Bronchial epithelial cell (primary cell): ENCODE measurements at regions not wholly inside any gene's neighbourhood (a gene's known extent, or its start where the extent isn't known, plus 50 kb on each side); places are given as distances from the start of the nearest gene placed in this dataset.
"Not testable (repeated sequence)": the region's sequence is repeated elsewhere in the genome, so short reads cannot be mapped to it uniquely, and the experiment has no call there.

ENCODE experiments used
- DNase-seq: peaks from one replicate; pipeline ENCODE4 v3.0.0-alpha.2; 2010; ENCODE audit warnings: low read depth
- FAIRE-seq: peaks from 2 replicates; lab custom pipeline; 2011; peaks lifted over from hg19 to GRCh38; lab: Jason Lieb, UNC
- H3K27me3 ChIP-seq: 2 replicates; pipeline ENCODE4 v1.5.1; 2011; ENCODE audit warnings: low read length; ENCODE audit not compliant: control insufficient read depth, insufficient read depth
- H3K36me3 ChIP-seq: 2 replicates; pipeline ENCODE4 v1.5.1; 2011; ENCODE audit warnings: low read length; ENCODE audit not compliant: control insufficient read depth, insufficient read depth
- H3K4me3 ChIP-seq: 2 replicates; pipeline ENCODE4 v1.5.1; 2011; ENCODE audit warnings: mild to moderate bottlenecking, low read depth, low read length, control low read depth
- CTCF ChIP-seq: IDR thresholded peaks from 2 replicates; pipeline ENCODE4 v1.5.1; 2011; ENCODE audit warnings: mild to moderate bottlenecking, moderate library complexity, low read length, control low read depth, inconsistent platforms; ENCODE audit not compliant: insufficient read depth, severe bottlenecking

GRCh38 chr5:25301836-25302235, 657.1 kb upstream of the CDH10 start:
- Histone ChIP-seq H3K36me3 (no peaks in the 10 kb centered on the region), H3K4me3 (no peak overlapping the region), H3K27me3 (no peaks in the 10 kb centered on the region)
- TF ChIP-seq CTCF = no peak
- no peak for DNase-seq
- no peak for FAIRE-seq

- no peaks in the 10 kb centered on the region for H3K36me3 ChIP-seq
- no peak overlapping the region for H3K4me3 ChIP-seq
- TF ChIP-seq CTCF = no peak
- DNase-seq = peak; percentile 15
- H3K27me3 ChIP-seq = no peaks in the 10 kb centered on the region
- FAIRE-seq = no peak
Observed at GRCh38 chr5:25295067-25295466, 650.3 kb upstream of the CDH10 start.

GRCh38 chr5:25289766-25290165, 645.0 kb upstream of the CDH10 start:
- H3K4me3 ChIP-seq, FAIRE-seq, H3K36me3 ChIP-seq, DNase-seq, H3K27me3 ChIP-seq: not testable (repeated sequence)

DNA sequence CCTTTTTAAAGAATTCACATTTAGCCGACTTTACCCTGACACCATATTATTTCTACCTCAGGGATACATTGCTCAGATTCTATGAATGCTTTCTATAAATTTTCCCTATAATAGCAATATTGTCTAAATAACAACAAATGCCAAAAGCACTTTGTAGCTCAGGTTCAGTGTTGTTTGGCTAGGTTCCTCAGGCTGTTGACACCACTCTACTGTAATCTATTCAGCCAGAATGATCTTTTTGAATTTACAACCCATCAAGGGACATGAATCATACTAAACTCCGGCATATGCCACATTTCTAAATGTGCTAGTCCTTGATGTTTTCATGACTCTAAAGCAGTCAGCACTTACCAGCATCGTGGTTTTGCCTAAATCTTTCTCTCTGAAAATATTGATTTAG, 641.5 kb upstream of the CDH10 start:
- no peak for DNase-seq
- H3K4me3 ChIP-seq = no peak overlapping the region
- FAIRE-seq = no peak
- H3K36me3 ChIP-seq = no peaks in the 10 kb centered on the region
- no peaks in the 10 kb centered on the region for H3K27me3 ChIP-seq
- no peak for TF ChIP-seq CTCF

DNA sequence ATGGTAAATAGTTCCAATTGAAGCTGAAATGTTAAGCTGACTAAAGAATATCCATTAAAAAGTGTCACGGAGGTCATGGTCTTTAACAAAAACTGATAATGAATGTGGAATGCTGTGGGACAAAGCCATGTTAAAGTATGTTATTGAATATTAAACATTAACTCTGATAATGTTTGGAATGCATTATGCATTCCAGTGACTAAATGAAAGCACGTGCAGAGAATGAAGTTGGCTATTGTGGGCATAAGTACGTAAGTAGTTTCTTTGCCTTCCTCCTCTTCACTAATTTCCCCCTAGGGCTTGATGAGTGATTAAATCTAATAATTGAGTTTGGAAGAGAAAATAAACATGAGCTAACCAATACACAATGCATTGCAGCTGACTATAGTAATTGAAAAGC, 640.4 kb upstream of the CDH10 start:
- DNase-seq (no peak), FAIRE-seq (no peak)
- no peak overlapping the region for H3K4me3 ChIP-seq
- H3K36me3 ChIP-seq = no peaks in the 10 kb centered on the region
- H3K27me3 ChIP-seq = no peaks in the 10 kb centered on the region
- no peak for TF ChIP-seq CTCF

- not testable (repeated sequence) for FAIRE-seq, H3K4me3 ChIP-seq, H3K36me3 ChIP-seq, DNase-seq, H3K27me3 ChIP-seq
Observed at GRCh38 chr5:25263507-25263906, 618.7 kb upstream of the CDH10 start.

- no peak for TF ChIP-seq CTCF
- FAIRE-seq = no peak
- no peaks in the 10 kb centered on the region for H3K36me3 ChIP-seq
Observed at GRCh38 chr5:25262221-25262620, 617.4 kb upstream of the CDH10 start.

More at GRCh38 chr5:25262221-25262620, 617.4 kb upstream of the CDH10 start:
- H3K27me3 ChIP-seq = no peaks in the 10 kb centered on the region
- H3K4me3 ChIP-seq = no peak overlapping the region
- DNase-seq = no peak
